A549 (cell line): ENCODE measurements at regions not wholly inside any gene's neighbourhood (a gene's known extent, or its start where the extent isn't known, plus 50 kb on each side); places are given as distances from the start of the nearest gene placed in this dataset.

Experiments
- CHD4 ChIP-seq: fragments of 200-600 bp; sonication (generic); IDR thresholded peaks from 2 replicates; pipeline ENCODE4 v1.6.1; 2016; ENCODE audit warnings: antibody characterized with exemption, mild to moderate bottlenecking, borderline replicate concordance
- EP300 ChIP-seq, 2 experiments: fragments of >200 bp; sonication (Bioruptor Twin); formaldehyde crosslinking; IDR thresholded peaks; 2 replicates in 1 of 2; 3 replicates in 1 of 2; pipeline ENCODE4 v1.6.1; 2016 to 2017
- NPAS2 ChIP-seq: fragments of 250-450 bp; sonication (Bioruptor Pico); IDR thresholded peaks from 2 replicates; pipeline ENCODE4 v1.8.0; 2022; ENCODE audit warnings: mild to moderate bottlenecking, moderate library complexity, borderline replicate concordance
- POLR2A ChIP-seq: IDR thresholded peaks from 2 replicates; pipeline ENCODE4 v1.6.1; 2012; ENCODE audit warnings: mild to moderate bottlenecking, low read length
- POLR2AphosphoS2 ChIP-seq: conservative IDR thresholded peaks from 2 replicates; pipeline ENCODE4 v1.6.1; 2012; ENCODE audit warnings: low read length, improper control_type of control experiment, inconsistent platforms
- RCOR1 ChIP-seq: fragments of 150-350 bp; IDR thresholded peaks from 2 replicates; pipeline ENCODE4 v1.6.1; 2014; ENCODE audit warnings: antibody characterized with exemption, low read length, low read depth
- SREBF2 ChIP-seq: fragments of 450-650 bp; IDR thresholded peaks from 2 replicates; pipeline ENCODE4 v1.6.1; 2014; ENCODE audit warnings: mild to moderate bottlenecking, moderate library complexity
- ZFP36 ChIP-seq: fragments of 450-650 bp; IDR thresholded peaks from 2 replicates; pipeline ENCODE4 v1.6.1; 2014; ENCODE audit warnings: borderline replicate concordance; ENCODE audit not compliant: partially characterized antibody
- ZSCAN20 ChIP-seq: fragments of 250-450 bp; sonication (Bioruptor Pico); IDR thresholded peaks from 2 replicates; pipeline ENCODE4 v1.8.0; 2022; ENCODE audit warnings: mild to moderate bottlenecking, moderate library complexity
- TF ChIP-seq, protein P1 (sequence below): fragments of >200 bp; sonication (Bioruptor Twin); formaldehyde crosslinking; IDR thresholded peaks from 3 replicates; pipeline ENCODE4 v1.5.1; 2016
- TF ChIP-seq, protein P2 (sequence below): IDR thresholded peaks from 2 replicates; pipeline ENCODE4 v1.6.1; 2012
- TF ChIP-seq, protein P3 (sequence below): fragments of 250-450 bp; sonication (Bioruptor Pico); IDR thresholded peaks from 2 replicates; pipeline ENCODE4 v1.5.0; 2021; ENCODE audit warnings: mild to moderate bottlenecking, moderate library complexity, borderline replicate concordance

DNA sequence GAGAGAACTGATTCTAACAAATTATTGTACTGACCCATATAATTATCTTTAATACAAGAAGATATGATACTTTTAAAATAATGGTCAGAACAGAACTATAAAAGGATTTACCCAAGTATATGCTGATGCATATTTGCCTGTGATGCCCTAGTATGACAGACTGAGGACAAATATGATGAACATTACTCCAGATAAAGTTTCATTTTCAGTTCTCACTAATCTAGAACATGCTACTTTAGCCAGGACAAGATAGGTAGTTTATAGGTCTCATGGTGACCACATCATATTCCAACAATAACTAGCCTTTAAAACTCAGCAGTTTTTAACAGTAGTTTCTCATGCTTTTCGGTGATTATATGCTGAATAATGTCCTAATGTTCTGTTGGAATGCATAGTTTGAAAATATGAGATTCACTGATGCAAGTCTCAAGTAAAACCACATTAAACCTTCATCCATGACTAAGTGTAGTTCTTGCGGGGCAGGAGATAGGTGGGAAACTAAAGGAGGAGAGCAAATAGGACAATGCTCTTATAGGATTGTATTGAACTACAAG, 295.2 kb upstream of the AGA start:
- TF ChIP-seq, protein P1, sequence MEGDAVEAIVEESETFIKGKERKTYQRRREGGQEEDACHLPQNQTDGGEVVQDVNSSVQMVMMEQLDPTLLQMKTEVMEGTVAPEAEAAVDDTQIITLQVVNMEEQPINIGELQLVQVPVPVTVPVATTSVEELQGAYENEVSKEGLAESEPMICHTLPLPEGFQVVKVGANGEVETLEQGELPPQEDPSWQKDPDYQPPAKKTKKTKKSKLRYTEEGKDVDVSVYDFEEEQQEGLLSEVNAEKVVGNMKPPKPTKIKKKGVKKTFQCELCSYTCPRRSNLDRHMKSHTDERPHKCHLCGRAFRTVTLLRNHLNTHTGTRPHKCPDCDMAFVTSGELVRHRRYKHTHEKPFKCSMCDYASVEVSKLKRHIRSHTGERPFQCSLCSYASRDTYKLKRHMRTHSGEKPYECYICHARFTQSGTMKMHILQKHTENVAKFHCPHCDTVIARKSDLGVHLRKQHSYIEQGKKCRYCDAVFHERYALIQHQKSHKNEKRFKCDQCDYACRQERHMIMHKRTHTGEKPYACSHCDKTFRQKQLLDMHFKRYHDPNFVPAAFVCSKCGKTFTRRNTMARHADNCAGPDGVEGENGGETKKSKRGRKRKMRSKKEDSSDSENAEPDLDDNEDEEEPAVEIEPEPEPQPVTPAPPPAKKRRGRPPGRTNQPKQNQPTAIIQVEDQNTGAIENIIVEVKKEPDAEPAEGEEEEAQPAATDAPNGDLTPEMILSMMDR = no peak
- TF ChIP-seq POLR2AphosphoS2 (no peak), ZSCAN20 (CRISPR knock-in tag) (no peak), NPAS2 (CRISPR knock-in tag) (no peak), POLR2A (no peak), SREBF2 (no peak), RCOR1 (no peak), EP300 (IDR thresholded peaks at IDR 0.05) (no peak), CHD4 (no peak), ZFP36 (no peak)
- TF ChIP-seq, protein P2, sequence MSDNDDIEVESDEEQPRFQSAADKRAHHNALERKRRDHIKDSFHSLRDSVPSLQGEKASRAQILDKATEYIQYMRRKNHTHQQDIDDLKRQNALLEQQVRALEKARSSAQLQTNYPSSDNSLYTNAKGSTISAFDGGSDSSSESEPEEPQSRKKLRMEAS = no peak
- TF ChIP-seq, protein P3, sequence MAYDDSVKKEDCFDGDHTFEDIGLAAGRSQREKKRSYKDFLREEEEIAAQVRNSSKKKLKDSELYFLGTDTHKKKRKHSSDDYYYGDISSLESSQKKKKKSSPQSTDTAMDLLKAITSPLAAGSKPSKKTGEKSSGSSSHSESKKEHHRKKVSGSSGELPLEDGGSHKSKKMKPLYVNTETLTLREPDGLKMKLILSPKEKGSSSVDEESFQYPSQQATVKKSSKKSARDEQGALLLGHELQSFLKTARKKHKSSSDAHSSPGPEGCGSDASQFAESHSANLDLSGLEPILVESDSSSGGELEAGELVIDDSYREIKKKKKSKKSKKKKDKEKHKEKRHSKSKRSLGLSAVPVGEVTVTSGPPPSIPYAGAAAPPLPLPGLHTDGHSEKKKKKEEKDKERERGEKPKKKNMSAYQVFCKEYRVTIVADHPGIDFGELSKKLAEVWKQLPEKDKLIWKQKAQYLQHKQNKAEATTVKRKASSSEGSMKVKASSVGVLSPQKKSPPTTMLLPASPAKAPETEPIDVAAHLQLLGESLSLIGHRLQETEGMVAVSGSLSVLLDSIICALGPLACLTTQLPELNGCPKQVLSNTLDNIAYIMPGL = no peak
